Esophagus muscularis mucosa (tissue), 4 donors: ENCODE measurements at regions not wholly inside any gene's neighbourhood (a gene's known extent, or its start where the extent isn't known, plus 50 kb on each side); places are given as distances from the start of the nearest gene placed in this dataset.

ENCODE experiments used
- DNase-seq: peaks from one replicate; pipeline ENCODE4 v3.0.0-alpha.2; 2017; ENCODE audit errors: extremely low spot score
- H3K27ac ChIP-seq, 4 donors: fragments of 200-600 bp; sonication (generic); replicated peaks in 1 of 4; 1 replicate in 3 of 4; 2 replicates in 1 of 4; pipeline ENCODE4 v1.5.1; 2016 to 2019; ENCODE audit warnings: mild to moderate bottlenecking in 1 of 4
- H3K27me3 ChIP-seq, 4 donors: fragments of 200-600 bp; sonication (generic); one replicate each; pipeline versions ENCODE4 v1.5.1 to v1.6.0; 2016 to 2019
- H3K36me3 ChIP-seq, 4 donors: fragments of 200-600 bp; sonication (generic); one replicate each; pipeline ENCODE4 v1.5.1; 2016 to 2019
- H3K4me1 ChIP-seq, 4 donors: fragments of 200-600 bp; sonication (generic); one replicate each; pipeline ENCODE4 v1.5.1; 2016 to 2019
- H3K4me3 ChIP-seq, 4 donors: fragments of 200-600 bp; sonication (generic); 1 replicate in 2 of 4; 2 replicates in 2 of 4; pipeline ENCODE4 v1.5.1; 2016 to 2019; ENCODE audit warnings: mild to moderate bottlenecking in 4 of 4, moderate library complexity in 1 of 4
- H3K9me3 ChIP-seq, 4 donors: fragments of 200-600 bp; sonication (generic); 1 replicate in 3 of 4; 2 replicates in 1 of 4; pipeline ENCODE4 v1.5.1; 2016 to 2019
- CTCF ChIP-seq, 3 experiments: fragments of 200-600 bp in 2 of 3; fragments of 450-650 bp in 1 of 3; sonication (generic) in 2 of 3; IDR thresholded peaks; one replicate each; pipeline ENCODE4 v1.5.1; 2017 to 2019; ENCODE audit warnings: antibody characterized with exemption in 3 of 3, mild to moderate bottlenecking in 2 of 3, moderate library complexity in 1 of 3
- EP300 ChIP-seq: sonication (generic); formaldehyde crosslinking; IDR thresholded peaks from one replicate; pipeline ENCODE4 v1.6.1; 2017; ENCODE audit warnings: antibody characterized with exemption
- POLR2A ChIP-seq: fragments of 450-650 bp; IDR thresholded peaks from one replicate; pipeline ENCODE4 v1.6.1; 2017; ENCODE audit warnings: antibody characterized with exemption, moderate library complexity, mild to moderate bottlenecking, low read depth
- POLR2AphosphoS5 ChIP-seq, 2 donors: sonication (generic); formaldehyde crosslinking; IDR thresholded peaks; one replicate each; pipeline ENCODE4 v1.6.1; 2017; ENCODE audit warnings: antibody characterized with exemption in 2 of 2
- WGBS: methylation state at CpG from one replicate; pipeline ENCODE4 v1.1.5; 2018; 5-methylcytosine and 5-hydroxymethylcytosine counted together
- intact Hi-C: fragments of 100-400 bp; cut with DNase I; formaldehyde crosslinking; loops from one replicate; pipeline ENCODE4 v1.15.1; 2023

- no peak for DNase-seq
- H3K27me3 ChIP-seq: no peaks in the 10 kb centered on the region
- H3K36me3 ChIP-seq: no peaks in the 10 kb centered on the region
- no peaks in the 10 kb centered on the region for H3K4me1 ChIP-seq
- WGBS: 97% methylated on average over 6 of the region's 6 CpGs
- no peaks in the 10 kb centered on the region for H3K9me3 ChIP-seq
- H3K27ac ChIP-seq: no peak overlapping the region
- TF ChIP-seq EP300: no peak
- H3K4me3 ChIP-seq: no peak overlapping the region
- intact Hi-C loops: no loop called here
Measured at GRCh38 chr9:82729141-82729540, 333.8 kb downstream of the RASEF start.

GRCh38 chr9:82729991-82730589, 332.9 kb downstream of the RASEF start:
- intact Hi-C loops: no loop called here
- H3K27ac ChIP-seq: no peak overlapping the region

GRCh38 chr9:82732928-82733327, 330.0 kb downstream of the RASEF start:
- Histone ChIP-seq H3K4me3 (no peak overlapping the region), H3K36me3 (no peaks in the 10 kb centered on the region), H3K27me3 (no peaks in the 10 kb centered on the region), H3K9me3 (no peaks in the 10 kb centered on the region), H3K27ac (no peak overlapping the region), H3K4me1 (no peaks in the 10 kb centered on the region)
- intact Hi-C loops: no loop called here
- no peak for DNase-seq
- TF ChIP-seq POLR2A (no peak), EP300 (no peak)
- 55% methylated on average over 3 of the region's 3 CpGs for WGBS

More at GRCh38 chr9:82729991-82730589, 332.9 kb downstream of the RASEF start:
- TF ChIP-seq EP300: no peak
- TF ChIP-seq POLR2AphosphoS5 (IDR thresholded peaks at IDR 0.05): no peak
- no peak for TF ChIP-seq CTCF (IDR thresholded peaks at IDR 0.05)
- TF ChIP-seq POLR2A: no peak
- 64% methylated on average over 1 of the region's 1 CpG for WGBS
- no peaks in the 10 kb centered on the region for H3K9me3 ChIP-seq
- no peak overlapping the region for H3K4me3 ChIP-seq
- H3K4me1 ChIP-seq: no peaks in the 10 kb centered on the region
- DNase-seq: no peak
- H3K27me3 ChIP-seq: no peaks in the 10 kb centered on the region
- H3K36me3 ChIP-seq: no peaks in the 10 kb centered on the region

GRCh38 chr9:82736126-82736525, 326.8 kb downstream of the RASEF start:
- intact Hi-C loops: no loop called here
- Histone ChIP-seq H3K27ac (no peak overlapping the region), H3K27me3 (no peaks in the 10 kb centered on the region), H3K36me3 (no peaks in the 10 kb centered on the region), H3K9me3 (no peaks in the 10 kb centered on the region), H3K4me3 (no peak overlapping the region), H3K4me1 (no peaks in the 10 kb centered on the region)
- WGBS: 95% methylated on average over 4 of the region's 4 CpGs
- no peak for DNase-seq
- no peak for TF ChIP-seq POLR2AphosphoS5 (IDR thresholded peaks at IDR 0.05)
- no peak for TF ChIP-seq POLR2A
- TF ChIP-seq EP300: no peak
- no peak for TF ChIP-seq CTCF (IDR thresholded peaks at IDR 0.05)

- no peaks in the 10 kb centered on the region for H3K36me3 ChIP-seq
- TF ChIP-seq CTCF (IDR thresholded peaks at IDR 0.05) (no peak), POLR2A (no peak), POLR2AphosphoS5 (IDR thresholded peaks at IDR 0.05) (no peak), EP300 (no peak)
- intact Hi-C loops: no loop called here
Measured at GRCh38 chr9:82736701-82737100, 326.2 kb downstream of the RASEF start.

GRCh38 chr9:82745919-82746318, 317.0 kb downstream of the RASEF start:
- intact Hi-C loops: no loop called here
- H3K36me3 ChIP-seq: no peaks in the 10 kb centered on the region
- no peak for DNase-seq
- H3K4me1 ChIP-seq: no peaks in the 10 kb centered on the region
- H3K4me3 ChIP-seq: no peak overlapping the region
- no peak for TF ChIP-seq POLR2AphosphoS5 (IDR thresholded peaks at IDR 0.05)
- no peak for TF ChIP-seq EP300
- TF ChIP-seq POLR2A: no peak
- no peak for TF ChIP-seq CTCF (IDR thresholded peaks at IDR 0.05)
- WGBS: 87% methylated on average over 2 of the region's 2 CpGs
- no peak overlapping the region for H3K27ac ChIP-seq
- no peaks in the 10 kb centered on the region for H3K27me3 ChIP-seq
- H3K9me3 ChIP-seq: no peaks in the 10 kb centered on the region

More at GRCh38 chr9:82736701-82737100, 326.2 kb downstream of the RASEF start:
- WGBS: 60% methylated on average over 2 of the region's 2 CpGs
- Histone ChIP-seq H3K27me3 (no peaks in the 10 kb centered on the region), H3K27ac (no peak overlapping the region), H3K4me1 (no peaks in the 10 kb centered on the region), H3K4me3 (no peak overlapping the region), H3K9me3 (no peaks in the 10 kb centered on the region)
- DNase-seq: no peak
